Central memory CD4-positive, alpha-beta T cell (primary cell): ENCODE measurements at regions not wholly inside any gene's neighbourhood (a gene's known extent, or its start where the extent isn't known, plus 50 kb on each side); places are given as distances from the start of the nearest gene placed in this dataset.

Source experiments
- DNase-seq: peaks from one replicate; pipeline ENCODE4 v3.0.0; 2022

- no peak for DNase-seq
Observed at GRCh38 chr2:226018641-226019040, 619.1 kb downstream of the NYAP2 start.

- DNase-seq: no peak
Observed at GRCh38 chr2:226017537-226017936, 618.0 kb downstream of the NYAP2 start.

- DNase-seq: no peak
Observed at GRCh38 chr2:226017107-226017506, 617.6 kb downstream of the NYAP2 start.

GRCh38 chr2:226011716-226012450 lies 612.4 kb downstream of the NYAP2 start:
- DNase-seq: no peak

GRCh38 chr2:226002438-226002837 lies 602.9 kb downstream of the NYAP2 start:
- no peak for DNase-seq

GRCh38 chr2:226001716-226002115 lies 602.2 kb downstream of the NYAP2 start:
- DNase-seq: no peak

GRCh38 chr2:225999692-226000091 lies 600.2 kb downstream of the NYAP2 start:
- DNase-seq: no peak

- no peak for DNase-seq
Observed at GRCh38 chr2:225998653-225999052, 599.1 kb downstream of the NYAP2 start.

GRCh38 chr2:225998116-225998515 lies 598.6 kb downstream of the NYAP2 start:
- no peak for DNase-seq

- no peak for DNase-seq
Observed at GRCh38 chr2:225996462-225996828, 596.9 kb downstream of the NYAP2 start.

GRCh38 chr2:225995796-225996461 lies 596.4 kb downstream of the NYAP2 start:
- DNase-seq: no peak

GRCh38 chr2:225994748-225995405 lies 595.4 kb downstream of the NYAP2 start:
- DNase-seq: no peak

- DNase-seq: no peak
Observed at GRCh38 chr2:225993430-225993829, 593.9 kb downstream of the NYAP2 start.

- DNase-seq: no peak
Observed at GRCh38 chr2:225989809-225990208, 590.3 kb downstream of the NYAP2 start.

- no peak for DNase-seq
Observed at GRCh38 chr2:225980372-225980771, 580.9 kb downstream of the NYAP2 start.

GRCh38 chr2:225971433-225971832 lies 571.9 kb downstream of the NYAP2 start:
- no peak for DNase-seq

GRCh38 chr2:225948903-225949302 lies 549.4 kb downstream of the NYAP2 start:
- DNase-seq: no peak

GRCh38 chr2:225938991-225939390 lies 539.5 kb downstream of the NYAP2 start:
- DNase-seq: no peak

GRCh38 chr2:225937625-225938187 lies 538.2 kb downstream of the NYAP2 start:
- no peak for DNase-seq

- DNase-seq: no peak
Observed at GRCh38 chr2:225932811-225933413, 533.4 kb downstream of the NYAP2 start.

GRCh38 chr2:225930687-225931086 lies 531.2 kb downstream of the NYAP2 start:
- DNase-seq: no peak

GRCh38 chr2:225920621-225921220 lies 521.2 kb downstream of the NYAP2 start:
- DNase-seq: no peak

GRCh38 chr2:225916692-225917091 lies 517.2 kb downstream of the NYAP2 start:
- DNase-seq: no peak
